HEK293T (cell line): ENCODE measurements at regions not wholly inside any gene's neighbourhood (a gene's known extent, or its start where the extent isn't known, plus 50 kb on each side); places are given as distances from the start of the nearest gene placed in this dataset.

Source experiments
- ARNT ChIP-seq: fragments of 450-650 bp; IDR thresholded peaks from 2 replicates; pipeline ENCODE4 v1.6.1; 2017; ENCODE audit warnings: mild to moderate bottlenecking
- BHLHE40 ChIP-seq: fragments of 450-650 bp; IDR thresholded peaks from 2 replicates; pipeline ENCODE4 v1.6.1; 2016; ENCODE audit warnings: mild to moderate bottlenecking, moderate library complexity, borderline replicate concordance
- CTBP1 ChIP-seq: fragments of 450-650 bp; IDR thresholded peaks from 2 replicates; pipeline ENCODE4 v1.6.1; 2016; ENCODE audit warnings: borderline replicate concordance
- ELF4 ChIP-seq: fragments of 450-650 bp; IDR thresholded peaks from 2 replicates; pipeline ENCODE4 v1.6.1; 2017; ENCODE audit warnings: antibody characterized with exemption
- FOXA1 ChIP-seq: fragments of 450-650 bp; IDR thresholded peaks from 2 replicates; pipeline ENCODE4 v1.6.1; 2016; ENCODE audit warnings: mild to moderate bottlenecking
- FOXK2 ChIP-seq: fragments of 450-650 bp; IDR thresholded peaks from 2 replicates; pipeline ENCODE4 v1.6.1; 2016; ENCODE audit warnings: mild to moderate bottlenecking
- FOXM1 ChIP-seq: fragments of 450-650 bp; IDR thresholded peaks from 2 replicates; pipeline ENCODE4 v1.6.1; 2017; ENCODE audit warnings: mild to moderate bottlenecking, borderline replicate concordance
- HDGF ChIP-seq: fragments of 450-650 bp; IDR thresholded peaks from 2 replicates; pipeline ENCODE4 v1.6.1; 2017; ENCODE audit warnings: antibody characterized with exemption, borderline replicate concordance
- SUZ12 ChIP-seq: fragments of 450-650 bp; IDR thresholded peaks from 2 replicates; pipeline ENCODE4 v1.6.1; 2016; ENCODE audit warnings: mild to moderate bottlenecking
- TARDBP ChIP-seq: fragments of 450-650 bp; IDR thresholded peaks from 2 replicates; pipeline ENCODE4 v1.6.1; 2016

- TF ChIP-seq BHLHE40 (no peak), CTBP1 (no peak), FOXA1 (no peak), FOXM1 (no peak), HDGF (no peak), FOXK2 (no peak), ARNT (no peak), SUZ12 (no peak), TARDBP (no peak), ELF4 (no peak)
Observed at GRCh38 chr18:73220663-73221062, 352.9 kb upstream of the NETO1 start.
